Spleen (tissue), 7 donors: ENCODE measurements at regions not wholly inside any gene's neighbourhood (a gene's known extent, or its start where the extent isn't known, plus 50 kb on each side); places are given as distances from the start of the nearest gene placed in this dataset.

Experiments used
- POLR2AphosphoS5 ChIP-seq, 3 donors: sonication (generic); formaldehyde crosslinking; IDR thresholded peaks; one replicate each; pipeline ENCODE4 v1.5.1; 2017; ENCODE audit warnings: antibody characterized with exemption in 3 of 3
- TF ChIP-seq, protein P1 (sequence below), 11 experiments: fragments of 200-600 bp in 7 of 11; fragments of 450-650 bp in 4 of 11; sonication (generic) in 4 of 11; IDR thresholded peaks in 8 of 11; conservative IDR thresholded peaks in 3 of 11; 1 replicate in 7 of 11; 2 replicates in 4 of 11; pipeline versions ENCODE4 v1.4.0 to v1.8.0; 2016 to 2021; ENCODE audit warnings: antibody characterized with exemption in 11 of 11, inconsistent platforms in 4 of 11, mild to moderate bottlenecking in 1 of 11
- donor health status: DM: no; HTN: no; CAD: no; lungs with moderate emphysema.
- donor health status: DM: no; HTN: no; CAD: no.
- donor health status: DM: no; HTN: no; CAD: no.

- TF ChIP-seq POLR2AphosphoS5 (IDR thresholded peaks at IDR 0.05), result no peak
- TF ChIP-seq, protein P1, sequence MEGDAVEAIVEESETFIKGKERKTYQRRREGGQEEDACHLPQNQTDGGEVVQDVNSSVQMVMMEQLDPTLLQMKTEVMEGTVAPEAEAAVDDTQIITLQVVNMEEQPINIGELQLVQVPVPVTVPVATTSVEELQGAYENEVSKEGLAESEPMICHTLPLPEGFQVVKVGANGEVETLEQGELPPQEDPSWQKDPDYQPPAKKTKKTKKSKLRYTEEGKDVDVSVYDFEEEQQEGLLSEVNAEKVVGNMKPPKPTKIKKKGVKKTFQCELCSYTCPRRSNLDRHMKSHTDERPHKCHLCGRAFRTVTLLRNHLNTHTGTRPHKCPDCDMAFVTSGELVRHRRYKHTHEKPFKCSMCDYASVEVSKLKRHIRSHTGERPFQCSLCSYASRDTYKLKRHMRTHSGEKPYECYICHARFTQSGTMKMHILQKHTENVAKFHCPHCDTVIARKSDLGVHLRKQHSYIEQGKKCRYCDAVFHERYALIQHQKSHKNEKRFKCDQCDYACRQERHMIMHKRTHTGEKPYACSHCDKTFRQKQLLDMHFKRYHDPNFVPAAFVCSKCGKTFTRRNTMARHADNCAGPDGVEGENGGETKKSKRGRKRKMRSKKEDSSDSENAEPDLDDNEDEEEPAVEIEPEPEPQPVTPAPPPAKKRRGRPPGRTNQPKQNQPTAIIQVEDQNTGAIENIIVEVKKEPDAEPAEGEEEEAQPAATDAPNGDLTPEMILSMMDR (IDR thresholded peaks at IDR 0.05 in 8 of 11, conservative IDR thresholded peaks at IDR 0.05 in 3 of 11), result no peak
Observed at GRCh38 chr2:30371028-30371689, 75.9 kb upstream of the LCLAT1 start.
